HG02973 (cell line): ENCODE measurements at regions not wholly inside any gene's neighbourhood (a gene's known extent, or its start where the extent isn't known, plus 50 kb on each side); places are given as distances from the start of the nearest gene placed in this dataset.

ENCODE experiments used
- ATAC-seq: cut with Tn5 transposase; IDR thresholded peaks from one replicate; pipeline ENCODE4 v1.9.1; 2021; ENCODE audit warnings: moderate library complexity; ENCODE audit not compliant: unreplicated experiment

GRCh38 chr10:116792817-116793216, 50.5 kb upstream of the HSPA12A start:
- no peak for ATAC-seq

GRCh38 chr10:116796469-116796868, 52.8 kb upstream of the ENO4 start:
- ATAC-seq: no peak

- ATAC-seq: peak; percentile 83
These were observed 52.3 kb upstream of the ENO4 start for GRCh38 chr10:116796910-116797513.

- no peak for ATAC-seq
These were observed 50.4 kb upstream of the ENO4 start for GRCh38 chr10:116798859-116799258.
